ENCODE measurements at regions not wholly inside any gene's neighbourhood (a gene's known extent, or its start where the extent isn't known, plus 50 kb on each side); places are given as distances from the start of the nearest gene placed in this dataset.

DNA sequence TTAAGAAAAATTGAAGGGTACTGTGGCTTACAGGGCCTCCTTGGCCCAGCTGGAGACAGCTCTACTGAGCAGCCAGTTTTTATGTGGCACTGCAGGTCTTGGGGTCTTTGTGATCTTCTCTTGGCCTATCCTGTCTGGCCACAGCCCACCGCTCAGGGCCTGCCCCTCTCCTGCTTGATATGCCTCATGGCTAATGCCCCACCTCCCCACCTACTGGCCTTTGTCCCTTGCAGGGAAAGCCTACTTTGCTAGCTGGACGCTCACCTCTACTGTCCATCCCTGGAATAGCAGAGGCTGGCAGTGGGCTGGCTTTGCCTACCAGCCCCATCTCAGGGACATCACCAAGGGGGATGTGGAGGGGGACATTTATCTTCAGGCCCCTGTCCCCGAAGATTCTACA, 134.1 kb downstream of the PJA1 start:
- H2AK5ac ChIP-seq (ENCODE audit: low read length) = no peak overlapping the region
- H2AFZ ChIP-seq (ENCODE audit: insufficient read depth, low read length, poor library complexity) = no peak overlapping the region
- H3K14ac ChIP-seq (ENCODE audit: low read length) = no peak overlapping the region
- H2BK120ac ChIP-seq (ENCODE audit: insufficient read depth, low read length, poor library complexity) = no peak overlapping the region
- H2BK5ac ChIP-seq (ENCODE audit: low read depth, low read length, poor library complexity) = no peak overlapping the region
- no peak for DNase-seq
- no peak overlapping the region for H2BK12ac ChIP-seq (ENCODE audit: low read length)
- H4K12ac ChIP-seq (ENCODE audit: low read depth, low read length) = no peak overlapping the region
- H3K4me1 ChIP-seq (ENCODE audit: control insufficient read depth in 1 of 2, insufficient read depth in 2 of 2, low read length in 2 of 2) = peaks cover 14 to 24% of the 10 kb centered on the region in 2 experiments
- H3K18ac ChIP-seq (ENCODE audit: low read length) = no peak overlapping the region
- WGBS (ENCODE audit: extremely low coverage, insufficient coverage, insufficient read length) = no CpG with 5 or more reads among the region's 3 CpGs
- no peaks in the 10 kb centered on the region for H3K79me2 ChIP-seq (ENCODE audit: control insufficient read depth, insufficient read depth, low read length, poor library complexity)
- no peaks in the 10 kb centered on the region for H3K36me3 ChIP-seq (ENCODE audit: control insufficient read depth in 1 of 2, insufficient read depth in 2 of 2, low read length in 2 of 2)
- no peak overlapping the region for H4K91ac ChIP-seq (ENCODE audit: low read depth, low read length)
- H3K27me3 ChIP-seq (ENCODE audit: insufficient read depth, low read length) = no peaks in the 10 kb centered on the region
- no peak overlapping the region for H3K4me3 ChIP-seq (ENCODE audit: low read depth, low read length)
- no peak overlapping the region for H4K8ac ChIP-seq (ENCODE audit: low read depth, low read length)
- no peak overlapping the region for H3K9ac ChIP-seq (ENCODE audit: low read length)
- H3K23ac ChIP-seq (ENCODE audit: low read length) = no peak overlapping the region
- no peak overlapping the region for H3K4me2 ChIP-seq (ENCODE audit: low read length)
- H3K4ac ChIP-seq (ENCODE audit: low read depth, low read length) = no peak overlapping the region
- no peaks in the 10 kb centered on the region for H3K9me3 ChIP-seq (ENCODE audit: insufficient read depth, low read depth, low read length)
- H3K27ac ChIP-seq (ENCODE audit: low read depth, low read length) = no peak overlapping the region
- peaks cover 2% of the 10 kb centered on the region for H3K79me1 ChIP-seq (ENCODE audit: low read length)

DNA sequence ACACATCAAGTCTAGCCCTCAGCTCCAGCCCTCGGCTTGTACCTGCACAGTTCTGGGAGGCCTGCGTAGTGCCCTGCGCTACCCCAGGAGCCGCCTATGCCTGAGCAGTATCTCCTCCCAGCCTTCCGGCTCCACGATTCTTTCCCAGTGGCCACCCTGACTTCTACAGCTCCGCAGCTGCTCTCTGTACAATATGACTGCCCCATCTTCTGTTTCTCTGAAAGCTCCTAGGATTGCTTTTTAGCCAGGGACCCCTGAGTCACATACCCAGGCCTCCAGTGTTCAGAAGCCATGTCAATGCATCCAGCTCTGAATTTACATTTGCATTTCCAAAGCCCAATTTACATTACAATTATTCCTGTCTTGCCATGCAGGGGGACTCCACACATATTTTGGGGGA, 135.5 kb downstream of the PJA1 start:
- no peak overlapping the region for H2BK120ac ChIP-seq (ENCODE audit: insufficient read depth, low read length, poor library complexity)
- no peaks in the 10 kb centered on the region for H3K9me3 ChIP-seq (ENCODE audit: insufficient read depth, low read depth, low read length)
- no peak overlapping the region for H3K23ac ChIP-seq (ENCODE audit: low read length)
- no peaks in the 10 kb centered on the region for H3K27me3 ChIP-seq (ENCODE audit: insufficient read depth, low read length)
- no peak overlapping the region for H4K8ac ChIP-seq (ENCODE audit: low read depth, low read length)
- no peaks in the 10 kb centered on the region for H3K79me2 ChIP-seq (ENCODE audit: control insufficient read depth, insufficient read depth, low read length, poor library complexity)
- peaks cover 16 to 24% of the 10 kb centered on the region in 2 experiments for H3K4me1 ChIP-seq (ENCODE audit: control insufficient read depth in 1 of 2, insufficient read depth in 2 of 2, low read length in 2 of 2)
- no peak overlapping the region for H3K9ac ChIP-seq (ENCODE audit: low read length)
- no peak for DNase-seq
- no peak overlapping the region for H2AK5ac ChIP-seq (ENCODE audit: low read length)
- H3K4me2 ChIP-seq (ENCODE audit: low read length) = no peak overlapping the region
- no peak overlapping the region for H2BK5ac ChIP-seq (ENCODE audit: low read depth, low read length, poor library complexity)
- no CpG with 5 or more reads among the region's 7 CpGs for WGBS (ENCODE audit: extremely low coverage, insufficient coverage, insufficient read length)
- H4K12ac ChIP-seq (ENCODE audit: low read depth, low read length) = no peak overlapping the region
- no peaks in the 10 kb centered on the region for H3K36me3 ChIP-seq (ENCODE audit: control insufficient read depth in 1 of 2, insufficient read depth in 2 of 2, low read length in 2 of 2)
- no peak overlapping the region for H2BK12ac ChIP-seq (ENCODE audit: low read length)
- peaks cover 2% of the 10 kb centered on the region for H3K79me1 ChIP-seq (ENCODE audit: low read length)
- no peak overlapping the region for H3K4me3 ChIP-seq (ENCODE audit: low read depth, low read length)
- no peak overlapping the region for H3K14ac ChIP-seq (ENCODE audit: low read length)
- no peak overlapping the region for H3K27ac ChIP-seq (ENCODE audit: low read depth, low read length)
- no peak overlapping the region for H4K91ac ChIP-seq (ENCODE audit: low read depth, low read length)
- H3K4ac ChIP-seq (ENCODE audit: low read depth, low read length) = no peak overlapping the region
- no peak overlapping the region for H2AFZ ChIP-seq (ENCODE audit: insufficient read depth, low read length, poor library complexity)
- no peak overlapping the region for H3K18ac ChIP-seq (ENCODE audit: low read length)

DNA sequence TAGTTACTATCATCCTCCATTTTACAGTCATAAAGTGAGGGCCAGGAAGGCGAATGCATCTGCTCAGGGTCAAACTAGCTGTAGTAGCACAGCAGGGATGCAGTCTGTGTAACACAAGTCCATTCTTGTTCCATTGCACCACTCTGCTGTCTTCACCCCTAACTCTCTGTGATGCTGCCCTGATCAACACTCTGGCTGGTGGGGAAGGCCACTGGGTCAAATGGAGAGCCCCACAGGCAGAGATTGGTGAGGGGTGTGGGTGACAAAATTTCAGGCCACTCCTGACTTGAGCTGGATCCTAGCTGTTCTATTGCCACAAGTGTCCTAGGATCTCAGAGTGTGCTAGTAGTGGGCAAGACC, 136.5 kb downstream of the PJA1 start:
- no peaks in the 10 kb centered on the region for H3K27me3 ChIP-seq (ENCODE audit: insufficient read depth, low read length)
- H4K8ac ChIP-seq (ENCODE audit: low read depth, low read length) = no peak overlapping the region
- H3K79me2 ChIP-seq (ENCODE audit: control insufficient read depth, insufficient read depth, low read length, poor library complexity) = no peaks in the 10 kb centered on the region
- H3K4ac ChIP-seq (ENCODE audit: low read depth, low read length) = no peak overlapping the region
- H3K4me3 ChIP-seq (ENCODE audit: low read depth, low read length) = no peak overlapping the region
- WGBS (ENCODE audit: extremely low coverage, insufficient coverage, insufficient read length) = no CpG with 5 or more reads among the region's 1 CpG
- H3K4me1 ChIP-seq (ENCODE audit: control insufficient read depth in 1 of 2, insufficient read depth in 2 of 2, low read length in 2 of 2) = peaks cover 14 to 18% of the 10 kb centered on the region in 2 experiments
- DNase-seq = no peak
- H3K4me2 ChIP-seq (ENCODE audit: low read length) = no peak overlapping the region
- no peak overlapping the region for H4K12ac ChIP-seq (ENCODE audit: low read depth, low read length)
- H2BK120ac ChIP-seq (ENCODE audit: insufficient read depth, low read length, poor library complexity) = no peak overlapping the region
- peaks cover 2% of the 10 kb centered on the region for H3K79me1 ChIP-seq (ENCODE audit: low read length)
- no peaks in the 10 kb centered on the region for H3K36me3 ChIP-seq (ENCODE audit: control insufficient read depth in 1 of 2, insufficient read depth in 2 of 2, low read length in 2 of 2)
- no peak overlapping the region for H2AFZ ChIP-seq (ENCODE audit: insufficient read depth, low read length, poor library complexity)
- no peak overlapping the region for H3K9ac ChIP-seq (ENCODE audit: low read length)
- H2BK5ac ChIP-seq (ENCODE audit: low read depth, low read length, poor library complexity) = no peak overlapping the region
- no peak overlapping the region for H4K91ac ChIP-seq (ENCODE audit: low read depth, low read length)
- H3K27ac ChIP-seq (ENCODE audit: low read depth, low read length) = no peak overlapping the region
- peak overlapping the region; percentile 50 for H2AK5ac ChIP-seq (ENCODE audit: low read length)
- H3K18ac ChIP-seq (ENCODE audit: low read length) = no peak overlapping the region
- H3K23ac ChIP-seq (ENCODE audit: low read length) = no peak overlapping the region
- no peak overlapping the region for H2BK12ac ChIP-seq (ENCODE audit: low read length)
- H3K14ac ChIP-seq (ENCODE audit: low read length) = no peak overlapping the region
- no peaks in the 10 kb centered on the region for H3K9me3 ChIP-seq (ENCODE audit: insufficient read depth, low read depth, low read length)

DNA sequence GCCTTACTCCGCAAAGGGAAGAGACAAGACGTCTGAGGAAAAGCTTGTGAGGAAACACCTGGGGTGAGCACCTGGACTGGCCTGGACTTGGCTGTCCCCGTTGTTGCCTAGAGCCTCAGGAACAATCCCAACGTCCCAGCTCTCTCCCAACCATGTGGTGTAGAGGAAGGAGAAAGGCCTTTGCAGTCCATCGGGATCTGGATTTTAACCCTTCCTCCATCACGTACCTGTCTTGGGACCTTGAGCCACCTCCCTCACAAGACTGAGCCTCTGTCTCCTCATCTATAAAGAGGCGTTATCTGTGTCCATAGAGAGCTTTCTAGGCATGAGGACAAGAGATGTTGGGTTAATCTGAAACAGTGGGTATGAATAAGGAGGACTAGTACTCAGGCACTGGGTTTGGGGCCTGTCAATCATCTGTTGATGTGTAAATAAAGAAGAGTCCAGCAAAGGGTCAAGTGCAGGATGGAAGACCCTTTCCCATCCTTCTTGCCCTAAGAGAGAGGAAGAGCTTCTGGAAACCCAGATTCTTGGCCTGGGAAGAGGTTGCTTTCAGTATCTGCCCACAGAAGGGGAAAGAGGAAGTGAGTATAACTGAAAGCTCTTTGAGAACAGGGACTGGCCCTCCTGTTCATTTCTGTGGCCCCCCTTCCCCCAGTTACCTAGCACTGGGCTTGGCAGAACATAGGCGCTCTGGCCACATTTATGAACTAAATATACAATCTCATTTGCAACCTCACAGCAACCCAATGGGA, 137.1 kb downstream of the PJA1 start:
- DNase-seq = no peak
- H3K18ac ChIP-seq (ENCODE audit: low read length) = no peak overlapping the region
- H3K4me2 ChIP-seq (ENCODE audit: low read length) = no peak overlapping the region
- no peak overlapping the region for H2BK5ac ChIP-seq (ENCODE audit: low read depth, low read length, poor library complexity)
- no peak overlapping the region for H3K23ac ChIP-seq (ENCODE audit: low read length)
- no peak overlapping the region for H4K91ac ChIP-seq (ENCODE audit: low read depth, low read length)
- peaks cover 10 to 13% of the 10 kb centered on the region in 2 experiments for H3K4me1 ChIP-seq (ENCODE audit: control insufficient read depth in 1 of 2, insufficient read depth in 2 of 2, low read length in 2 of 2)
- no peaks in the 10 kb centered on the region for H3K79me2 ChIP-seq (ENCODE audit: control insufficient read depth, insufficient read depth, low read length, poor library complexity)
- no peak overlapping the region for H4K8ac ChIP-seq (ENCODE audit: low read depth, low read length)
- no peak overlapping the region for H2AFZ ChIP-seq (ENCODE audit: insufficient read depth, low read length, poor library complexity)
- H3K4me3 ChIP-seq (ENCODE audit: low read depth, low read length) = no peak overlapping the region
- H2BK120ac ChIP-seq (ENCODE audit: insufficient read depth, low read length, poor library complexity) = no peak overlapping the region
- no peak overlapping the region for H2AK5ac ChIP-seq (ENCODE audit: low read length)
- H3K14ac ChIP-seq (ENCODE audit: low read length) = no peak overlapping the region
- WGBS (ENCODE audit: extremely low coverage, insufficient coverage, insufficient read length) = no CpG with 5 or more reads among the region's 8 CpGs
- no peaks in the 10 kb centered on the region for H3K27me3 ChIP-seq (ENCODE audit: insufficient read depth, low read length)
- H4K12ac ChIP-seq (ENCODE audit: low read depth, low read length) = no peak overlapping the region
- H3K79me1 ChIP-seq (ENCODE audit: low read length) = peaks cover 2% of the 10 kb centered on the region
- no peaks in the 10 kb centered on the region for H3K9me3 ChIP-seq (ENCODE audit: insufficient read depth, low read depth, low read length)
- H3K9ac ChIP-seq (ENCODE audit: low read length) = no peak overlapping the region
- no peak overlapping the region for H3K27ac ChIP-seq (ENCODE audit: low read depth, low read length)
- no peak overlapping the region for H2BK12ac ChIP-seq (ENCODE audit: low read length)
- H3K4ac ChIP-seq (ENCODE audit: low read depth, low read length) = no peak overlapping the region
- no peaks in the 10 kb centered on the region for H3K36me3 ChIP-seq (ENCODE audit: control insufficient read depth in 1 of 2, insufficient read depth in 2 of 2, low read length in 2 of 2)
